Astrocyte (in vitro differentiated cells and primary cell): ENCODE measurements at regions not wholly inside any gene's neighbourhood (a gene's known extent, or its start where the extent isn't known, plus 50 kb on each side); places are given as distances from the start of the nearest gene placed in this dataset.

Experiments
- EZH2 ChIP-seq: IDR thresholded peaks from 2 replicates; pipeline ENCODE4 v1.6.1; 2012; ENCODE audit warnings: mild to moderate bottlenecking, low read length, inconsistent platforms; ENCODE audit not compliant: insufficient read depth
- TF ChIP-seq, protein P1 (sequence below): IDR thresholded peaks from 2 replicates; pipeline ENCODE4 v1.5.1; 2011; ENCODE audit warnings: low read depth, mild to moderate bottlenecking, inconsistent platforms, low read length, moderate library complexity; ENCODE audit not compliant: insufficient read depth

DNA sequence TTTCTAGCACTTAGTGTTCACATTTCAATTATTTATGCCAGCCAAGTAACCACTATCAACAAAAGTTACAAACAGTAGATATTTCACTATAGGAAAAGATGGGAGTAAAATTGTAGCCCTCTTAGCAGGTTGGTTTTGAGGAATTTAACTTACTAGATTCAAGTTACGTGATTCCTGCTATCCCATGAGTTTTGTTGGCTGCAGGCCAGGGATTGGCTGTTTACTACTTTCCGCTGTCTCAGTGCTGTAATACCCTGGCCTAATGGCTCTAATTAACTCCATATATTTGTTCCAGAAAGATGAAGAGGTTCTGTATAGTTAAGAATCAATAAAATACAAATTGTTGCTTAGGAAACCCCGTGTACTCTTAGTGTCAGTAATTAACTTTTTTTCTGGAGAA lies 55.5 kb upstream of the MAGED1 start:
- TF ChIP-seq, protein P1, sequence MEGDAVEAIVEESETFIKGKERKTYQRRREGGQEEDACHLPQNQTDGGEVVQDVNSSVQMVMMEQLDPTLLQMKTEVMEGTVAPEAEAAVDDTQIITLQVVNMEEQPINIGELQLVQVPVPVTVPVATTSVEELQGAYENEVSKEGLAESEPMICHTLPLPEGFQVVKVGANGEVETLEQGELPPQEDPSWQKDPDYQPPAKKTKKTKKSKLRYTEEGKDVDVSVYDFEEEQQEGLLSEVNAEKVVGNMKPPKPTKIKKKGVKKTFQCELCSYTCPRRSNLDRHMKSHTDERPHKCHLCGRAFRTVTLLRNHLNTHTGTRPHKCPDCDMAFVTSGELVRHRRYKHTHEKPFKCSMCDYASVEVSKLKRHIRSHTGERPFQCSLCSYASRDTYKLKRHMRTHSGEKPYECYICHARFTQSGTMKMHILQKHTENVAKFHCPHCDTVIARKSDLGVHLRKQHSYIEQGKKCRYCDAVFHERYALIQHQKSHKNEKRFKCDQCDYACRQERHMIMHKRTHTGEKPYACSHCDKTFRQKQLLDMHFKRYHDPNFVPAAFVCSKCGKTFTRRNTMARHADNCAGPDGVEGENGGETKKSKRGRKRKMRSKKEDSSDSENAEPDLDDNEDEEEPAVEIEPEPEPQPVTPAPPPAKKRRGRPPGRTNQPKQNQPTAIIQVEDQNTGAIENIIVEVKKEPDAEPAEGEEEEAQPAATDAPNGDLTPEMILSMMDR = no peak
- no peak for TF ChIP-seq EZH2
